BE2C (cell line): ENCODE measurements at regions not wholly inside any gene's neighbourhood (a gene's known extent, or its start where the extent isn't known, plus 50 kb on each side); places are given as distances from the start of the nearest gene placed in this dataset.

ENCODE experiments used
- DNase-seq: peaks from one replicate; pipeline ENCODE4 v3.0.0-alpha.2; 2020
- H3K27me3 ChIP-seq: fragments of 250-450 bp; sonication (Bioruptor Pico); 2 replicates; pipeline ENCODE4 v1.5.1; 2020; ENCODE audit warnings: mild to moderate bottlenecking
- H3K36me3 ChIP-seq: fragments of 250-450 bp; sonication (Bioruptor Pico); 2 replicates; pipeline ENCODE4 v1.5.1; 2020; ENCODE audit warnings: mild to moderate bottlenecking
- H3K4me1 ChIP-seq: fragments of 250-450 bp; sonication (Bioruptor Pico); 2 replicates; pipeline ENCODE4 v1.5.1; 2020
- H3K4me3 ChIP-seq: 2 replicates; pipeline ENCODE4 v1.5.1; 2011; ENCODE audit warnings: low read depth, low read length
- H3K9me3 ChIP-seq: fragments of 250-450 bp; sonication (Bioruptor Pico); 2 replicates; pipeline ENCODE4 v1.5.1; 2020
- CTCF ChIP-seq: IDR thresholded peaks from 2 replicates; pipeline ENCODE4 v1.5.1; 2012; ENCODE audit warnings: mild to moderate bottlenecking, low read depth, low read length

- no peak overlapping the region for H3K4me3 ChIP-seq
- no peaks in the 10 kb centered on the region for H3K36me3 ChIP-seq
- DNase-seq: no peak
- H3K9me3 ChIP-seq: no peaks in the 10 kb centered on the region
- no peak for TF ChIP-seq CTCF
- no peaks in the 10 kb centered on the region for H3K27me3 ChIP-seq
- H3K4me1 ChIP-seq: no peaks in the 10 kb centered on the region
Measured at GRCh38 chr11:22512457-22512856, 113.2 kb downstream of the FANCF start.

DNA sequence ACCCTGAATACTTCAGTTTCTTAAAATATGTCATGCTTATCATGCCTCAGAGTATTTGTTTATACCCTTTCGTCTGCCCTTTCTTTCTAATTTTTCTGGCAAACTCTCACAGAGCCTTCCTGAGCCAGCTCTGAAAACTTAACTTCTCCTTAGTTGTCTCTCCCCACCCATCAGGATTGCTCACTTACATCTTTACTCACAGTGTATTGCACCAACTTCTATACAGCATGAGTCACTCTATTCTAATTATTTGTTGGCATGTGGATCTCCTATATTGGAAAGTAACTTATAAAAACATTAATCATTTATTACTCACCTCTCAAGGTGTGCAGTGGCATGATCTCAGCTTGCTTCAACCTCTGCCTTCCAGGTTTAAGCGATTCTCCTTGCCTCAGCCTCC, 114.9 kb downstream of the FANCF start:
- Histone ChIP-seq H3K27me3 (no peaks in the 10 kb centered on the region), H3K9me3 (no peaks in the 10 kb centered on the region), H3K4me1 (no peaks in the 10 kb centered on the region), H3K36me3 (no peaks in the 10 kb centered on the region), H3K4me3 (no peak overlapping the region)
- TF ChIP-seq CTCF: no peak
- no peak for DNase-seq

GRCh38 chr11:22510010-22510409, 115.6 kb downstream of the FANCF start:
- no peak for DNase-seq

DNA sequence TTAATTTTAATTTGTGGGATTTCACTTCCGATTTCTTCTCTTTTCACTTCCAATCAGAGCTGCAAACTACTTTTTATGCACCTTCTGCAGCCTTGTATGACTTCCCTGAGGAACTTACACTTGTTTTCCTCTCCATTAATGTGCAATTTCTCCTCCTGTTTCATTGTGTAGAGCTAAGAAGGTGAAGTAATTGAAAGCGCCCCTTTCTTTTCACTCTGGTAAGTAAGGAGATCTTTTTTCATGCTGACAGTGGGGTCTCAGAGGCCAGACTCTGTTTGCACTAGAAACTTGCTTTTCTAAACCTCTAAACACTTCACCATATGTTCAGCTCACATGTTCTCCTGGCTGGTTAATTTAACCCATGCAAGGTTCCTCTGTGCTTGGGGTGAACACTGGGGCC, 117.0 kb downstream of the FANCF start:
- TF ChIP-seq CTCF: no peak
- H3K27me3 ChIP-seq: no peaks in the 10 kb centered on the region
- no peaks in the 10 kb centered on the region for H3K4me1 ChIP-seq
- no peak overlapping the region for H3K4me3 ChIP-seq
- no peaks in the 10 kb centered on the region for H3K9me3 ChIP-seq
- no peaks in the 10 kb centered on the region for H3K36me3 ChIP-seq
- no peak for DNase-seq

More at GRCh38 chr11:22510010-22510409, 115.6 kb downstream of the FANCF start:
- H3K27me3 ChIP-seq: no peaks in the 10 kb centered on the region
- no peak for TF ChIP-seq CTCF
- H3K4me1 ChIP-seq: no peaks in the 10 kb centered on the region
- no peaks in the 10 kb centered on the region for H3K9me3 ChIP-seq
- no peak overlapping the region for H3K4me3 ChIP-seq
- no peaks in the 10 kb centered on the region for H3K36me3 ChIP-seq

DNA sequence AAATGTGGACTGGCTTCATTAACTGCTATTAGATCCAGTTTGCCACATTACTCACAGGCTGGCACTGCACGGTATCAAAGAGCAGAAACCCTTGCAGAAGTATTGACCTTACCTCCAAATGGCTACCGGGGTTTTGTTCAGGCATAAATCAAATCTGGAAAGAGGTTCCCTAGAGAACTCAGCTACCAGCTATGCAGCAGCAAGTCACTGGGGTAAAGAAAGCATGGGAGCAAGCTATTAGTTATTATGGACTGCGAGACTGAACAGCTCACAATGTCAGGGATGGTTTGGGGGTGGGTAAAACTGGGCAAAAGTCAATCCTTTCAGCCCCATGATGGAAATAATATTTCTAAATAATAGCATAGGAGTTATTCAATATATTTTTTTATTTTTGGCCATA, 128.1 kb downstream of the FANCF start:
- DNase-seq: no peak
- no peak for TF ChIP-seq CTCF
- no peaks in the 10 kb centered on the region for H3K27me3 ChIP-seq

DNA sequence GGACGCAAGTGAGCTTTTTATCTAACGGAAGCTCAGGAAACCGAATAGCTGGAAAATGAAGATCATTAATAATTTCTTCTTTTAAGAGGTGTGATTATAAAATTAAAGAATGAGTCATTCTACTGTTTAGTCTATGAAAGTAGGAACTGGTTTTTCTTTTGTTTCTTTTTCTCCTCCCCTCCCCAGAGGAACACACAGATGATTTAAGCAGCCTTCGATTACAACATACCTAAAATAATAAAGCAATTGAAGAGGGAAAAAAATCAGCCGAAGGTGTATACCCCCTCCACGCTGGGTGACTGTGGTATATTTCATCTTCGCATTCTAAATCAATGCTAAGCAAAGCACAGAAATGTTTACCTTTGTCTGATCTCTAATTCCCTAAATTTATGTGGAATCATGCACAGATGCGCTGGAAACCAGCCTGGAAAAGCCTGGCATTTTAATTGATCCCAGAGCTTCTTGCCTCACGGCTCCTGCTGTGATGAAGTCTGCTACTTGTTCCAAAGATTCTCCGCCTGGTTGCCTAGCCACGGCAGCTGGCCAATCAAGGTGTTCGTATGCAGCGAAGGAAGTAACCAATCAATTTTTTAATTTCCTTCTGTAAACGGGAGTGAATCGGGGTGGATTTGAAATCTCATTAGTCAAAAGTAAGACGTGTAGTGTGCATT, 133.9 kb downstream of the FANCF start:
- no peaks in the 10 kb centered on the region for H3K27me3 ChIP-seq
- peak; percentile 43 for DNase-seq
- no peak for TF ChIP-seq CTCF

More for the DNA sequence above, 128.1 kb downstream of the FANCF start:
- no peak overlapping the region for H3K4me3 ChIP-seq
- H3K4me1 ChIP-seq: no peaks in the 10 kb centered on the region
- H3K36me3 ChIP-seq: no peaks in the 10 kb centered on the region
- H3K9me3 ChIP-seq: no peaks in the 10 kb centered on the region

More for the DNA sequence above, 133.9 kb downstream of the FANCF start:
- Histone ChIP-seq H3K4me1 (no peaks in the 10 kb centered on the region), H3K9me3 (no peaks in the 10 kb centered on the region), H3K4me3 (peak overlapping the region; percentile 47), H3K36me3 (no peaks in the 10 kb centered on the region)
